Epithelial cell of proximal tubule (primary cell): ENCODE measurements at regions not wholly inside any gene's neighbourhood (a gene's known extent, or its start where the extent isn't known, plus 50 kb on each side); places are given as distances from the start of the nearest gene placed in this dataset.
"Not testable (repeated sequence)": the region's sequence is repeated elsewhere in the genome, so short reads cannot be mapped to it uniquely, and the experiment has no call there.

Experiments
- DNase-seq: peaks from one replicate; pipeline ENCODE4 v3.0.0-alpha.2; 2011; ENCODE audit warnings: low read depth
- H3K4me3 ChIP-seq: 2 replicates; pipeline ENCODE4 v1.5.1; 2011; ENCODE audit warnings: low read depth, mild to moderate bottlenecking, low read length
- CTCF ChIP-seq: conservative IDR thresholded peaks from 2 replicates; pipeline ENCODE4 v1.5.1; 2012; ENCODE audit warnings: low read depth, mild to moderate bottlenecking, low read length

GRCh38 chr18:1133541-1133940, 228.9 kb downstream of the ADCYAP1 start:
- TF ChIP-seq CTCF: no peak
- no peak for DNase-seq
- H3K4me3 ChIP-seq: no peak overlapping the region

GRCh38 chr18:1147730-1148129, 243.1 kb downstream of the ADCYAP1 start:
- DNase-seq: no peak
- no peak for TF ChIP-seq CTCF
- no peak overlapping the region for H3K4me3 ChIP-seq

GRCh38 chr18:1149709-1150108, 245.0 kb downstream of the ADCYAP1 start:
- DNase-seq: no peak
- TF ChIP-seq CTCF: no peak
- no peak overlapping the region for H3K4me3 ChIP-seq

GRCh38 chr18:1150344-1150743, 245.7 kb downstream of the ADCYAP1 start:
- no peak overlapping the region for H3K4me3 ChIP-seq
- TF ChIP-seq CTCF: no peak
- no peak for DNase-seq

GRCh38 chr18:1152958-1153357, 248.3 kb downstream of the ADCYAP1 start:
- H3K4me3 ChIP-seq: not testable (repeated sequence)

GRCh38 chr18:1173593-1173992, 268.9 kb downstream of the ADCYAP1 start:
- DNase-seq: no peak
- TF ChIP-seq CTCF: no peak

More at GRCh38 chr18:1152958-1153357, 248.3 kb downstream of the ADCYAP1 start:
- DNase-seq: not testable (repeated sequence)

GRCh38 chr18:1177232-1177631, 272.6 kb downstream of the ADCYAP1 start:
- TF ChIP-seq CTCF: no peak
- H3K4me3 ChIP-seq: no peak overlapping the region
- DNase-seq: no peak

More at GRCh38 chr18:1173593-1173992, 268.9 kb downstream of the ADCYAP1 start:
- H3K4me3 ChIP-seq: no peak overlapping the region

- H3K4me3 ChIP-seq: no peak overlapping the region
- TF ChIP-seq CTCF: no peak
- DNase-seq: no peak
Measured at GRCh38 chr18:1191341-1191740, 286.7 kb downstream of the ADCYAP1 start.
